22Rv1 (cell line): ENCODE measurements at regions not wholly inside any gene's neighbourhood (a gene's known extent, or its start where the extent isn't known, plus 50 kb on each side); places are given as distances from the start of the nearest gene placed in this dataset.

ENCODE experiments used
- CTCF ChIP-seq: fragments of 450-650 bp; IDR thresholded peaks from 2 replicates; pipeline ENCODE4 v1.5.1; 2017; ENCODE audit warnings: mild to moderate bottlenecking
- ZFX ChIP-seq: fragments of 450-650 bp; IDR thresholded peaks from 2 replicates; pipeline ENCODE4 v1.6.1; 2017; ENCODE audit warnings: antibody characterized with exemption, borderline replicate concordance

GRCh38 chr2:12987246-12987645, 270.5 kb downstream of the TRIB2 start:
- TF ChIP-seq CTCF (no peak), ZFX (no peak)
